Panc1 (cell line): ENCODE measurements at regions not wholly inside any gene's neighbourhood (a gene's known extent, or its start where the extent isn't known, plus 50 kb on each side); places are given as distances from the start of the nearest gene placed in this dataset.

Experiments
- CTCF ChIP-seq: fragments of 450-650 bp; IDR thresholded peaks from 2 replicates; pipeline ENCODE4 v1.5.1; 2017; ENCODE audit warnings: mild to moderate bottlenecking
- POLR2AphosphoS5 ChIP-seq: IDR thresholded peaks from 2 replicates; pipeline ENCODE4 v1.6.1; 2012; ENCODE audit warnings: mild to moderate bottlenecking, low read depth, low read length, moderate library complexity
- TF ChIP-seq, protein P1 (sequence below), 2 experiments: IDR thresholded peaks; 2 replicates each; pipeline ENCODE4 v1.6.1; 2011 to 2012; ENCODE audit warnings: low read depth in 2 of 2, control low read depth in 1 of 2, low read length in 1 of 2, mild to moderate bottlenecking in 1 of 2, moderate library complexity in 1 of 2; ENCODE audit not compliant: insufficient read depth in 1 of 2

DNA sequence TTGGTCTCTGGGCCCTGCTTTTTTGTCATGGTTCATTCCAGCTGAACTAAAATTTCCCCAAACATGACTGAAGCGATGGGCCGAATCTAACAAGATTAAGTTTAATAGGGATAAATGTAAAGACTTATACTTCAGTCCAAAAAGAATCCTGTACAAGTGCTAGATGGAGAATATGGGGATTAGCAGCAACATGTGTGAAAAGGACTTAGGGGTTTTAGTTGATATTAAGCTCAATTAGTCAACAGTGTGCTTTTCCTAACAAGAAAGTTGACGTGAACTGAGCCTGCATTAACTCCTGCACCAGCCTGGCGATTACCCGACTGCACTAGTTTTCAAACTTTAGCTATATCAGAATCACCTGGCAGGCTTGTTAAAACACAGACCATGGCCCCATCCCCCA lies 61.0 kb upstream of the BBX start:
- no peak for TF ChIP-seq CTCF
- no peak for TF ChIP-seq POLR2AphosphoS5
- TF ChIP-seq, protein P1, sequence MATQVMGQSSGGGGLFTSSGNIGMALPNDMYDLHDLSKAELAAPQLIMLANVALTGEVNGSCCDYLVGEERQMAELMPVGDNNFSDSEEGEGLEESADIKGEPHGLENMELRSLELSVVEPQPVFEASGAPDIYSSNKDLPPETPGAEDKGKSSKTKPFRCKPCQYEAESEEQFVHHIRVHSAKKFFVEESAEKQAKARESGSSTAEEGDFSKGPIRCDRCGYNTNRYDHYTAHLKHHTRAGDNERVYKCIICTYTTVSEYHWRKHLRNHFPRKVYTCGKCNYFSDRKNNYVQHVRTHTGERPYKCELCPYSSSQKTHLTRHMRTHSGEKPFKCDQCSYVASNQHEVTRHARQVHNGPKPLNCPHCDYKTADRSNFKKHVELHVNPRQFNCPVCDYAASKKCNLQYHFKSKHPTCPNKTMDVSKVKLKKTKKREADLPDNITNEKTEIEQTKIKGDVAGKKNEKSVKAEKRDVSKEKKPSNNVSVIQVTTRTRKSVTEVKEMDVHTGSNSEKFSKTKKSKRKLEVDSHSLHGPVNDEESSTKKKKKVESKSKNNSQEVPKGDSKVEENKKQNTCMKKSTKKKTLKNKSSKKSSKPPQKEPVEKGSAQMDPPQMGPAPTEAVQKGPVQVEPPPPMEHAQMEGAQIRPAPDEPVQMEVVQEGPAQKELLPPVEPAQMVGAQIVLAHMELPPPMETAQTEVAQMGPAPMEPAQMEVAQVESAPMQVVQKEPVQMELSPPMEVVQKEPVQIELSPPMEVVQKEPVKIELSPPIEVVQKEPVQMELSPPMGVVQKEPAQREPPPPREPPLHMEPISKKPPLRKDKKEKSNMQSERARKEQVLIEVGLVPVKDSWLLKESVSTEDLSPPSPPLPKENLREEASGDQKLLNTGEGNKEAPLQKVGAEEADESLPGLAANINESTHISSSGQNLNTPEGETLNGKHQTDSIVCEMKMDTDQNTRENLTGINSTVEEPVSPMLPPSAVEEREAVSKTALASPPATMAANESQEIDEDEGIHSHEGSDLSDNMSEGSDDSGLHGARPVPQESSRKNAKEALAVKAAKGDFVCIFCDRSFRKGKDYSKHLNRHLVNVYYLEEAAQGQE (IDR thresholded peaks at IDR 0.05; ENCODE audit: insufficient read depth in 1 of 2, low read depth in 2 of 2, low read length in 1 of 2): no peak
